PC-9 (cell line): ENCODE measurements at regions not wholly inside any gene's neighbourhood (a gene's known extent, or its start where the extent isn't known, plus 50 kb on each side); places are given as distances from the start of the nearest gene placed in this dataset.

ENCODE experiments used
- BruUV-seq: library from RNA; stranded (reverse); fragments of 400-500 nt; replicated peaks from 2 replicates; lab custom pipeline; 2021; lab: Mats Ljungman, UMichigan
- CTCF ChIA-PET: fragments of 300-600 bp; sonication (Branson Sonifier 250); formaldehyde crosslinking; loops from one replicate; lab custom pipeline; 2022; ENCODE audit warnings: antibody characterized with exemption; lab: Charles Lee
- POLR2A ChIA-PET: fragments of 300-600 bp; sonication (Branson Sonifier 250); formaldehyde crosslinking; loops from one replicate; lab custom pipeline; 2022; ENCODE audit warnings: antibody characterized with exemption; ENCODE audit not compliant: unreplicated experiment; lab: Charles Lee
- DNase-seq, 2 experiments: peaks; one replicate each; pipeline versions ENCODE4 v3.0.0 to v3.0.0-alpha.2; 2015 to 2022; ENCODE audit warnings: mixed read lengths in 1 of 2
- H2AFZ ChIP-seq: fragments of 200-600 bp; sonication (generic); 2 replicates; pipeline ENCODE4 v1.8.1; 2017; ENCODE audit warnings: antibody characterized with exemption
- H3F3A ChIP-seq: fragments of 200-600 bp; sonication (generic); 2 replicates; pipeline ENCODE4 v1.8.1; 2017; ENCODE audit warnings: antibody characterized with exemption, mild to moderate bottlenecking, low read depth; ENCODE audit not compliant: insufficient read depth
- H3K27ac ChIP-seq: fragments of 200-600 bp; sonication (generic); 2 replicates; pipeline ENCODE4 v1.6.1; 2016; ENCODE audit warnings: mixed run types
- H3K27me3 ChIP-seq: fragments of 200-600 bp; sonication (generic); 2 replicates; pipeline ENCODE4 v1.6.1; 2016; ENCODE audit warnings: low read depth, mixed run types; ENCODE audit not compliant: insufficient read depth
- H3K36me3 ChIP-seq: fragments of 200-600 bp; sonication (generic); 2 replicates; pipeline ENCODE4 v1.6.1; 2016; ENCODE audit warnings: low read depth, mixed run types
- H3K4me1 ChIP-seq: fragments of 200-600 bp; sonication (generic); replicated peaks from 2 replicates; pipeline ENCODE4 v1.6.1; 2016; ENCODE audit warnings: mixed run types; ENCODE audit not compliant: insufficient read depth
- H3K4me2 ChIP-seq: fragments of 200-600 bp; sonication (generic); 2 replicates; pipeline ENCODE4 v1.6.1; 2017; ENCODE audit warnings: mixed run types
- H3K4me3 ChIP-seq: fragments of 200-600 bp; sonication (generic); 2 replicates; pipeline ENCODE4 v1.6.1; 2016; ENCODE audit warnings: mixed run types
- H3K79me2 ChIP-seq: fragments of 200-600 bp; sonication (generic); 2 replicates; pipeline ENCODE4 v1.6.1; 2017; ENCODE audit warnings: low read depth, mixed run types
- H3K9me2 ChIP-seq: fragments of 200-600 bp; sonication (generic); 2 replicates; pipeline ENCODE4 v1.8.1; 2017; ENCODE audit warnings: mild to moderate bottlenecking; ENCODE audit not compliant: insufficient read depth
- H3K9me3 ChIP-seq: fragments of 200-600 bp; sonication (generic); 2 replicates; pipeline ENCODE4 v1.8.1; 2016; ENCODE audit warnings: low read depth; ENCODE audit not compliant: insufficient read depth
- H4K20me1 ChIP-seq: fragments of 200-600 bp; sonication (generic); 2 replicates; pipeline ENCODE4 v1.8.1; 2017; ENCODE audit not compliant: insufficient read depth
- CTCF ChIP-seq: fragments of 200-600 bp; sonication (generic); conservative IDR thresholded peaks from 2 replicates; pipeline ENCODE4 v1.6.1; 2017; ENCODE audit warnings: mixed run types, antibody characterized with exemption, mild to moderate bottlenecking, moderate library complexity
- EZH2 ChIP-seq: fragments of 200-600 bp; sonication (generic); IDR thresholded peaks from 2 replicates; pipeline ENCODE4 v1.8.0; 2017; ENCODE audit warnings: antibody characterized with exemption, low read depth
- intact Hi-C: fragments of 100-400 bp; cut with micrococcal nuclease; formaldehyde crosslinking; loops from one replicate; pipeline ENCODE4 v1.10.0; 2022; ENCODE audit not compliant: unreplicated experiment

- H3K79me2 ChIP-seq, result no peaks in the 10 kb centered on the region
Measured at GRCh38 chr6:132161283-132161682, 210.1 kb upstream of the CCN2 start.

DNA sequence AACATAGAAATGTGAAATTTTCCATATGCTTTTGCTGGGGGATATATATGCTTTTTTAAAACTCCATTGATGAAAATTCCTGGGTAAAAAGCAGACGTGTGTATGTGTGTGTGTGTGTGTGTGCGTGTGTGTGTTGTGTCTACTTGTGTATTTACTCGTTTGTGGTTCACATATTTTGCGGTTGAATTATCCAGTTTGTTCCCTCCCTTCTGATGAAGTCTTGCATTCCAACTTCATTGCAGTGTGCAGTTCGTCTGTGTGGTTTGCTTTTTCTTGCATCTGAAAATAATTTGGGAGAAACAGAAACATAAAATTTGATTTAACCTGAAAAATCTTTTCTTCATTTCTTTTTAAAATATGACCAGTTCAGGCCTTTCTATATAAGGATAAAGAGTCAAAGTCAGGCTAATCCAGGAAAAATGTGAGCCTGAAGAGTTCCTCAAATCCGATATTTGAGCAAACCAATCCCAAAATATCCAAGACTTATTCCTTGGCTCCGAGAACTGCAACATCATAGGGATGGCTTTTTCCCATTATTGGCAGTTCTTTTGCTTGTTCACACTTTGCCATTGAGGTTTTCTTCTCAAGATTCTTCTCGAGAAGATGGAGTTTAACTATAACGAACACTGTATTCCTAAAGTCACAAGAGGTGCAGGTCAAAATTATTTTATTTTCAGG, 202.2 kb upstream of the CCN2 start:
- H3K9me2 ChIP-seq, result peaks cover 4% of the 10 kb centered on the region; the same call in 1 of the 2 replicates
- ChIA-PET CTCF (no interaction called here), POLR2A (no interaction called here)
- no TSS peak for BruUV-seq
- H4K20me1 ChIP-seq, result no peaks in the 10 kb centered on the region
- H3K9me3 ChIP-seq, result no peaks in the 10 kb centered on the region
- no peak overlapping the region for H3K4me3 ChIP-seq
- no peak for DNase-seq
- H3F3A ChIP-seq, result no peaks in the 10 kb centered on the region
- H3K79me2 ChIP-seq, result no peaks in the 10 kb centered on the region
- TF ChIP-seq EZH2, result no peak
- no peak for TF ChIP-seq CTCF
- H3K27ac ChIP-seq, result no peak overlapping the region
- no peak overlapping the region for H3K4me2 ChIP-seq
- peak overlapping the region; percentile 66 for H2AFZ ChIP-seq
- H3K4me1 ChIP-seq, result no peaks in the 10 kb centered on the region
- H3K36me3 ChIP-seq, result no peaks in the 10 kb centered on the region
- no peaks in the 10 kb centered on the region for H3K27me3 ChIP-seq
- intact Hi-C loops, result no loop called here

More at GRCh38 chr6:132161283-132161682, 210.1 kb upstream of the CCN2 start:
- Histone ChIP-seq H3F3A (no peaks in the 10 kb centered on the region), H3K9me3 (no peaks in the 10 kb centered on the region), H3K4me2 (no peak overlapping the region), H3K9me2 (no peaks in the 10 kb centered on the region), H3K27ac (no peak overlapping the region), H3K4me1 (no peaks in the 10 kb centered on the region), H3K27me3 (no peaks in the 10 kb centered on the region), H3K4me3 (no peak overlapping the region), H4K20me1 (no peaks in the 10 kb centered on the region), H3K36me3 (no peaks in the 10 kb centered on the region), H2AFZ (no peak overlapping the region)
- intact Hi-C loops, result loop anchor here (1.0 kb wide), 1 partner anchor 236 kb away; no protein-coding TSS in a partner anchor
- POLR2A ChIA-PET, result no interaction called here
- CTCF ChIA-PET, result no interaction called here
- no TSS peak for BruUV-seq
- DNase-seq, result peak in 1 of 2 experiments; percentile 1
- TF ChIP-seq EZH2 (no peak), CTCF (peak; percentile 62)

DNA sequence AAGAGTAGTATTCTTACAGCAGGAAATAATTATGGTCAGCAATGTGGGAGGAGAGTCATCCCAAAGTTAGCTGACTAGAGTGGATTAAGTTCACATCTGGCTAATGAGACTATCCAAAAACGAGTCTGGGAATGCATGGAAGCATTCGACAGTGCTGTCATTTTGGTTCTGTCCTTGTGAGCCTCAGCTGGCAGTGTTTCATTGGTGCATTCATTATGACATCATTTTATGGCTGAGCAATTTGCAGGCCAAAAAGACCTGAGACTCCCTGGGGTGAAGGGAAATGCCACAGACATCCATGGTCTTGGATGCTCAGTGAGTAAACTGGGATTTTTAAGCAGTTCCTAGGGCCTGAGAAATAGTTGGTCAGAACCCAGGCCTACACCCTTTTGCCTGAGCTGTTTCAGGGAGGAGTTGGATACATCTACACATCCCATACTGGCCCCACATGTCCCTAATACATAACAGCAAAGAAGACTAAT, 196.4 kb upstream of the CCN2 start:
- Histone ChIP-seq H3K9me2 (no peaks in the 10 kb centered on the region), H3K27me3 (no peaks in the 10 kb centered on the region), H3K4me1 (no peaks in the 10 kb centered on the region), H3K79me2 (no peaks in the 10 kb centered on the region), H3K4me2 (no peak overlapping the region), H2AFZ (no peak overlapping the region), H3F3A (no peaks in the 10 kb centered on the region), H3K4me3 (no peak overlapping the region), H3K27ac (no peak overlapping the region), H3K9me3 (no peaks in the 10 kb centered on the region), H3K36me3 (no peaks in the 10 kb centered on the region), H4K20me1 (no peaks in the 10 kb centered on the region)
- CTCF ChIA-PET, result no interaction called here
- intact Hi-C loops, result no loop called here
- POLR2A ChIA-PET, result no interaction called here
- no TSS peak for BruUV-seq
- DNase-seq, result no peak
- TF ChIP-seq CTCF (no peak), EZH2 (no peak)
